Esophagus muscularis mucosa (tissue), 4 donors: ENCODE measurements at regions not wholly inside any gene's neighbourhood (a gene's known extent, or its start where the extent isn't known, plus 50 kb on each side); places are given as distances from the start of the nearest gene placed in this dataset.

ENCODE experiments used
- DNase-seq: peaks from one replicate; pipeline ENCODE4 v3.0.0-alpha.2; 2017; ENCODE audit errors: extremely low spot score
- H3K27ac ChIP-seq, 4 donors: fragments of 200-600 bp; sonication (generic); replicated peaks in 1 of 4; 1 replicate in 3 of 4; 2 replicates in 1 of 4; pipeline ENCODE4 v1.5.1; 2016 to 2019; ENCODE audit warnings: mild to moderate bottlenecking in 1 of 4
- H3K27me3 ChIP-seq, 4 donors: fragments of 200-600 bp; sonication (generic); one replicate each; pipeline versions ENCODE4 v1.5.1 to v1.6.0; 2016 to 2019
- H3K36me3 ChIP-seq, 4 donors: fragments of 200-600 bp; sonication (generic); one replicate each; pipeline ENCODE4 v1.5.1; 2016 to 2019
- H3K4me1 ChIP-seq, 4 donors: fragments of 200-600 bp; sonication (generic); one replicate each; pipeline ENCODE4 v1.5.1; 2016 to 2019
- H3K4me3 ChIP-seq, 4 donors: fragments of 200-600 bp; sonication (generic); 1 replicate in 2 of 4; 2 replicates in 2 of 4; pipeline ENCODE4 v1.5.1; 2016 to 2019; ENCODE audit warnings: mild to moderate bottlenecking in 4 of 4, moderate library complexity in 1 of 4
- H3K9me3 ChIP-seq, 4 donors: fragments of 200-600 bp; sonication (generic); 1 replicate in 3 of 4; 2 replicates in 1 of 4; pipeline ENCODE4 v1.5.1; 2016 to 2019
- EP300 ChIP-seq: sonication (generic); formaldehyde crosslinking; IDR thresholded peaks from one replicate; pipeline ENCODE4 v1.6.1; 2017; ENCODE audit warnings: antibody characterized with exemption
- POLR2A ChIP-seq: fragments of 450-650 bp; IDR thresholded peaks from one replicate; pipeline ENCODE4 v1.6.1; 2017; ENCODE audit warnings: antibody characterized with exemption, moderate library complexity, mild to moderate bottlenecking, low read depth
- POLR2AphosphoS5 ChIP-seq, 2 donors: sonication (generic); formaldehyde crosslinking; IDR thresholded peaks; one replicate each; pipeline ENCODE4 v1.6.1; 2017; ENCODE audit warnings: antibody characterized with exemption in 2 of 2
- WGBS: methylation state at CpG from one replicate; pipeline ENCODE4 v1.1.5; 2018; 5-methylcytosine and 5-hydroxymethylcytosine counted together
- intact Hi-C: fragments of 100-400 bp; cut with DNase I; formaldehyde crosslinking; loops from one replicate; pipeline ENCODE4 v1.15.1; 2023
- TF ChIP-seq, protein P1 (sequence below), 3 experiments: fragments of 200-600 bp in 2 of 3; fragments of 450-650 bp in 1 of 3; sonication (generic) in 2 of 3; IDR thresholded peaks; one replicate each; pipeline ENCODE4 v1.5.1; 2017 to 2019; ENCODE audit warnings: antibody characterized with exemption in 3 of 3, mild to moderate bottlenecking in 2 of 3, moderate library complexity in 1 of 3

DNA sequence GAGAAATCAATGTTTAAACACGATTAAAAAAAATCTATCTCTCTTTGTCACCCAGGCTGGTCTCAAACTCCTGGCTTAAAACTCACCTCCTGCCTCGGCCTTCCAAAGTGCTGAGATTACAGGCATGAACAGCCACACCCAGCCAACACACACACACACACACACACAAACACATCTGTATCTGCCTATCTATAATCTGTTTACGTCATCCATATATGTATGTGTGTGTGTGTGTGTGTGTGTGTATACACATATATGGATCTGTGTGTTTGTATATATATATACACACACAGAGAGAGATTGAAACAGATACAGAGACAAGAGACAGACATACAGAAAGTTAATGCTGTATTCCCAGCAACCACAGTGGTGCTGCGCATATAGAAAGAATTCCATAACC, 497.1 kb downstream of the DSC3 start:
- no peak overlapping the region for H3K27ac ChIP-seq
- no peak overlapping the region for H3K4me3 ChIP-seq
- no peaks in the 10 kb centered on the region for H3K27me3 ChIP-seq
- H3K4me1 ChIP-seq = no peaks in the 10 kb centered on the region
- intact Hi-C loops = no loop called here
- TF ChIP-seq, protein P1, sequence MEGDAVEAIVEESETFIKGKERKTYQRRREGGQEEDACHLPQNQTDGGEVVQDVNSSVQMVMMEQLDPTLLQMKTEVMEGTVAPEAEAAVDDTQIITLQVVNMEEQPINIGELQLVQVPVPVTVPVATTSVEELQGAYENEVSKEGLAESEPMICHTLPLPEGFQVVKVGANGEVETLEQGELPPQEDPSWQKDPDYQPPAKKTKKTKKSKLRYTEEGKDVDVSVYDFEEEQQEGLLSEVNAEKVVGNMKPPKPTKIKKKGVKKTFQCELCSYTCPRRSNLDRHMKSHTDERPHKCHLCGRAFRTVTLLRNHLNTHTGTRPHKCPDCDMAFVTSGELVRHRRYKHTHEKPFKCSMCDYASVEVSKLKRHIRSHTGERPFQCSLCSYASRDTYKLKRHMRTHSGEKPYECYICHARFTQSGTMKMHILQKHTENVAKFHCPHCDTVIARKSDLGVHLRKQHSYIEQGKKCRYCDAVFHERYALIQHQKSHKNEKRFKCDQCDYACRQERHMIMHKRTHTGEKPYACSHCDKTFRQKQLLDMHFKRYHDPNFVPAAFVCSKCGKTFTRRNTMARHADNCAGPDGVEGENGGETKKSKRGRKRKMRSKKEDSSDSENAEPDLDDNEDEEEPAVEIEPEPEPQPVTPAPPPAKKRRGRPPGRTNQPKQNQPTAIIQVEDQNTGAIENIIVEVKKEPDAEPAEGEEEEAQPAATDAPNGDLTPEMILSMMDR (IDR thresholded peaks at IDR 0.05) = no peak
- TF ChIP-seq POLR2AphosphoS5 (IDR thresholded peaks at IDR 0.05) (no peak), POLR2A (no peak), EP300 (no peak)
- no peak for DNase-seq
- no peaks in the 10 kb centered on the region for H3K36me3 ChIP-seq
- 84% methylated on average over 4 of the region's 4 CpGs for WGBS
- no peaks in the 10 kb centered on the region for H3K9me3 ChIP-seq

DNA sequence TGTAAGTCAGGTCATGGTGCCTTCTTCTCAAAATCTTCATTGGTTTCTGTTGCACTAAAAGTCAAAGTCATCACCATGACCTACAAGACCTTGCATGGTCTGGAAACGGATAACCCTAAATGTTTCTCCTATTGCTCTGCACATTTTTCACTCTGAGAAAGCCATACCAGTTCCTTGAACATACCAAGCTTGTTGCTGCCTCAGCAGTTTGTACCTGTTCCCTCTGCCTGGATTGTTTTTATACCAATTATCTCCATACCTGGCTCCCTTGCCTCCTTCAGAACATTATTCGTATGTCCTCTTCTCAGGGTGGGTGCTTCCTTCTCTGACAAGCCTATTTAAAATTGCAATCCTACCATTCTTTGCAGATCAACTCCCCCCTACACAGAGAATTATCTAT, 498.4 kb downstream of the DSC3 start:
- Histone ChIP-seq H3K27ac (no peak overlapping the region), H3K4me1 (no peaks in the 10 kb centered on the region), H3K27me3 (no peaks in the 10 kb centered on the region), H3K36me3 (no peaks in the 10 kb centered on the region), H3K4me3 (no peak overlapping the region), H3K9me3 (no peaks in the 10 kb centered on the region)
- no peak for DNase-seq
- 85% methylated on average over 2 of the region's 2 CpGs for WGBS
- intact Hi-C loops = no loop called here
- TF ChIP-seq POLR2AphosphoS5 (IDR thresholded peaks at IDR 0.05) = no peak
- no peak for TF ChIP-seq EP300

- DNase-seq = no peak
- no peaks in the 10 kb centered on the region for H3K9me3 ChIP-seq
- H3K4me1 ChIP-seq = no peaks in the 10 kb centered on the region
- no peak overlapping the region for H3K27ac ChIP-seq
- no peak overlapping the region for H3K4me3 ChIP-seq
- no peaks in the 10 kb centered on the region for H3K36me3 ChIP-seq
- TF ChIP-seq EP300 = no peak
- TF ChIP-seq POLR2AphosphoS5 (IDR thresholded peaks at IDR 0.05) = no peak
- TF ChIP-seq, protein P1 (IDR thresholded peaks at IDR 0.05) = no peak
- no peak for TF ChIP-seq POLR2A
- intact Hi-C loops = no loop called here
- 88% methylated on average over 1 of the region's 1 CpG for WGBS
- no peaks in the 10 kb centered on the region for H3K27me3 ChIP-seq
These were observed 508.8 kb downstream of the DSC3 start for GRCh38 chr18:30533716-30534115.

- no peak for DNase-seq
- Histone ChIP-seq H3K4me1 (no peaks in the 10 kb centered on the region), H3K9me3 (no peaks in the 10 kb centered on the region), H3K36me3 (no peaks in the 10 kb centered on the region), H3K4me3 (no peak overlapping the region), H3K27me3 (no peaks in the 10 kb centered on the region), H3K27ac (no peak overlapping the region)
- no peak for TF ChIP-seq POLR2AphosphoS5 (IDR thresholded peaks at IDR 0.05)
- no peak for TF ChIP-seq POLR2A
- TF ChIP-seq, protein P1 (IDR thresholded peaks at IDR 0.05) = no peak
- TF ChIP-seq EP300 = no peak
- intact Hi-C loops = no loop called here
- WGBS = 94% methylated on average over 1 of the region's 1 CpG
These were observed 514.6 kb downstream of the DSC3 start for GRCh38 chr18:30527917-30528316.

DNA sequence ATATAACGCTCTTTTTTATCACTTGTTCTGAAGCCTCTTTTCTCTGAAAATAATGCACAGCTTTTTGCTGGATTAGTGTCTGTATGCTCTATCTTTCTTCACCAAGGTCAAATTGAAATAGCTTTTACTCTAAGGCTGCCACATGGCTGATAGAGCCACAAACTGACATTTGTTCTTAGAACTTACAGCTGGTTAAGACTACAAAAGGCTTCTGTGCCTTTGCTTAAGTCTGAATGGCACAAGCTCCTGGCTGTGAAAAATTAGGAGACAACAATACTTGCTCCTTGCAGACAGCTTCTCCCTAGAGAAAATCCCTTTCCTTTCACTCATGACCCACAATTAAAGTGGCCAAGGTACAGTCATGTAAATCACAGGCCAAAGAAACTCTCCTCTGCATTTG, 515.3 kb downstream of the DSC3 start:
- no peak for DNase-seq
- intact Hi-C loops = no loop called here
- no peak overlapping the region for H3K4me3 ChIP-seq
- H3K27me3 ChIP-seq = no peaks in the 10 kb centered on the region
- WGBS = 87% methylated on average over 1 of the region's 1 CpG
- H3K27ac ChIP-seq = no peak overlapping the region
- TF ChIP-seq EP300 (no peak), POLR2A (no peak), POLR2AphosphoS5 (IDR thresholded peaks at IDR 0.05) (no peak)
- TF ChIP-seq, protein P1 (IDR thresholded peaks at IDR 0.05) = no peak
- H3K36me3 ChIP-seq = no peaks in the 10 kb centered on the region
- no peaks in the 10 kb centered on the region for H3K9me3 ChIP-seq
- H3K4me1 ChIP-seq = no peaks in the 10 kb centered on the region
